HG03565 (cell line): ENCODE measurements at regions not wholly inside any gene's neighbourhood (a gene's known extent, or its start where the extent isn't known, plus 50 kb on each side); places are given as distances from the start of the nearest gene placed in this dataset.
"Not testable (repeated sequence)": the region's sequence is repeated elsewhere in the genome, so short reads cannot be mapped to it uniquely, and the experiment has no call there.

Source experiments
- ATAC-seq: cut with Tn5 transposase; IDR thresholded peaks from one replicate; pipeline ENCODE4 v1.9.1; 2021; ENCODE audit warnings: mild to moderate bottlenecking, moderate library complexity; ENCODE audit not compliant: unreplicated experiment

DNA sequence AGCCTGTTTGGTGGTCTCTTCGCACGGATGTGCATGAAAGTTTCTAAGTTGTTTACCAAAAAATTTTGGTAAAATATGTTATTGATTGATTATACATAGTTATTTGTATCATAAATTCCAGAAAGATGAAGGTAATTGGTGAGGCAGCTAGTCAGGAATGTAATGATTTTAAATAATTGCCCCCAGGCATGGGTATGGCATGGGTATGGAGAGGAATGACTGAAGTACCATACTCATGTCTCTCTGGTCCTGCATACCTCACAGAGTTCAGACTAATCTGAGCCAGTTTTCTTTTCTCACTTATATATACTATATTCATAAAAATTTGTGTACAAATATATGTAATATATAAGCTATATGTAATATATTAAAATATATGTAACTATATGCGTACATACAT, 329.0 kb upstream of the TECRL start:
- ATAC-seq: no peak

DNA sequence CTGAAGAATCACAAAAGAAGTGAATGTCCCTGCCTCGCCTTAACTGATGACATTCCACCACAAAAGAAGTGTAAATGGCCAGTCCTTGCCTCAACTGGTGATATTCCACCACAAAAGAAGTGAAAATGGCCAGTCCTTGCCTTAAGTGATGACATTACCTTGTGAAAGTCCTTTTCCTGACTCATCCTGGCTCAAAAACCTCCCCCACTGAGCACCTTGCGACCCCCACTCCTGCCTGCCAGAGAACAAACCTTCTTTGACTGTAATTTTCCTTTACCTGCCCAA, 328.5 kb upstream of the TECRL start:
- ATAC-seq: not testable (repeated sequence)

DNA sequence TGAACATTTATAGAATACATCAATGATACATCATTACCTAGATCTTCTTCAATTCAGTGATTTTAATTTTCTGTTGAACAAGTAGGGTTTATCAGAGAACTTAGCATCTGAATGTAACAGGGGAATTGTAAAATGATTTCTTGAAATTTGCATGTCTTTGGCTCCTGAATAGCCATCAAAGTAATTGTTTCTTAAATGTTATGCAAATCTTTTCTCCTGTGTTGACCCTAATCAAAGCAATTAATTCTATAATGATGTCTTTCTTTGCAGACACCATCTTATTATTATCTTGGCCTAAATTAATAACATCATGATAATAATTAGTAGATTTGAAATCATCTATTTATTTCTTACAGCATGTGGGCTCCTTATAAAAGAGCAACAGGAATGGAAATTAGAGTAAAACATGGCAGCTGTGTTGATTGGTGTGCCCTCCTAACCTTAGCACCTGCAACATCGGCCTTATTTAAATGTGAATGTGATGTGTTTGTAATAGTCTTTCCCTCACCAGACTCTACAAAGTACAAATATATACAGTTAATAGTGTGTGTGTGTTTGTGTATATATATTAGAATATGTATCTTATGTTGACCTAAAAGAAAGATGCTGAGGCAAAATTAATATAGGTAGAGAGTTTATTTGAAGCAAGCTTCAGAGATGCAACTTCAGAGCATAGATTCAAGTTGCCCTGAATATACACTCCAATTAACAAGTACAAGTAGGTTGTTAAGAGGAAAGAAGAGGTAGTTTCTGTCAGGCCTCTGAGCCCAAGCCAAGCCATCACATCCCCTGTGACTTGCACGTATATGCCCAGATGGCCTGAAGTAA, 328.0 kb upstream of the TECRL start:
- ATAC-seq: no peak

DNA sequence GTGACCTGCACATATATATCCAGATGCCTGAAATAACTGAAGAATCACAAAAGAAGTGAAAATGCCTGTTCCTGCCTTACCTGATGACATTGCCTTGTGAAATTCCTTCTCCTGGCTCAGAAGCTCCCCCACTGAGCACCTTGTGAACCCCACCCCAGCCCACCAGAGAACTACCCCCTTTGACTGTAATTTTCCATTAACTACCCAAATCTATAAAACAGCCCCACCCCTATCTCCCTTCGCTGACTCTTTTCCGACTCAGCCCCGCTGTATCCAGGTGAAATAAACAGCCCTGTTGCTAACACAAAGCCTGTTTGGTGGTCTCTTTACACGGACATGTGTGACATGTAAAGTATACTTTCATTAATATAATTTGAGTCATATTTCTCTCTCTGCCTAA, 320.3 kb upstream of the TECRL start:
- ATAC-seq: no peak

DNA sequence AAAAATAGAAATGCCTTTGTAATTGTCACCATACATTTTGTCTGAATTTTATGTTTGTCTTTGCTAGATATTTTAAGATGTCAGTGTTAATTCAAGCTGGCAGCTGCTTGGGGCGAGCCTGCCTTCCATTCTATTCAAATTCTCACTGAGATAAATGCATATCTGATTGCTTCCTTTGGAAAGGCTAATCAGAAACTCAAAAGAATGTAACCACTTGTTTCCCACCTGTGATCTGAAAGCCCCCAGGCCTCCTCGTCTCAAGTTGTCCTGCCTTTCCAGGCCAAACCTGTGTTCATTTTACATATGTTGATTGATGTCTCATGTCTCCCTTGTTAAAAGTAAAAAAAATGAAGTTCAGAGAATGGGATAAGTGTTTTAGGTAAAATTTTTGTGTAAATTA, 318.7 kb upstream of the TECRL start:
- ATAC-seq: no peak

DNA sequence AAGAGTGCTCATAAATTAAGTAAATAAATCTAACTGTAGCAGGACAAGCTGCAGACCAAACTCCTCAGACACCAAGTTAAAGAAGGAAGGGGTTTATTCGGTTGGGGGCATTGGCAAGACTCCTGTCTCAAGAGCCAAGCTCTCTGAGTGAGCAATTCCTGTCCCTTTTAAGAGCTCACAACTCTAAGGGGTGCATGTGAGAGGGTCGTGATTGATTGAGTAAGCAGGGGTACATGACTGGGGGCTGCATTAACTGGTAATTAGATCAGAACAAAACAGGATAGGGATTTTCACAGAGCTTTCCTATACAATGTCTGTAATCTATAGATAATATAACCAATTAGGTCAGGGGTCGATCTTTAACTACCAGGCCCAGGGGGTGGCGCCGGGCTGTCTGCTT, 318.1 kb upstream of the TECRL start:
- not testable (repeated sequence) for ATAC-seq

DNA sequence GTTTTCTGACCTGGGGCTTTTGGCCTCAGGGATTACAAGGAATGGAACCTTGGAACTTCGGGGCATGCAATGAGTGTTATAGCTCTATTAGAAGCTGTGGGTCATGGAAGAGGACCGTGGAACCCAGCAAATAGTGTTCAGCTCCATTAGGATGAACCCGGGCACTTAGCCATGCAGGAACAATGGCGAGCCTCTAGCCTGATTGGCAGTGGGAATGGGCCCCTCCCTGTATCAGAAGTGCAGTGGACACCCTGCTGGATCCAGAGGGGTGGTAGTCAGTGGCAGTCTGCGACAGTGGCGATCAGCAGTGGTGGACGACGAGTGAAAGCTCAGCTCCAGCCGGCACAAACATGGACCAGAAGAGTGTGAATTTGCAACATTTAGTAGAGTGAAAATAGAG, 315.4 kb upstream of the TECRL start:
- ATAC-seq: no peak

DNA sequence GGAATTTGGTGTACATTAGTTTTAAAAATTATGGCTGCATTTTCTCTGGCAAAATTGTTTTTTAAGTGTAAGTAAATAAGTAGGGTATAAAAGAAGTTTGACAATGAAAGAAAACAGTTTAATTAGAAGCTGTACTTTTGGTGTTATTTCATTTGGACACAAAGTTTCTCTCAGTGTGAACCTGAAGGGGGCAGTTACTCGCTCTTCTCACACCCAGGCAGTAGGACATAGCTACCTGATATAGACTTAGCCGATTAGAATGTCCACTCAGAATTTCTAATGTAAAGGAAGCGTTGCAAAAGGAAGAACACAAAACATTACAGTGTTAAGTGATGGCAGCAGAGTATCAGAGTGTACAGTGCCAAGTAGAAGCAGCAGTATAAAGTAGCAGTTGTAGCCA, 311.9 kb upstream of the TECRL start:
- no peak for ATAC-seq

DNA sequence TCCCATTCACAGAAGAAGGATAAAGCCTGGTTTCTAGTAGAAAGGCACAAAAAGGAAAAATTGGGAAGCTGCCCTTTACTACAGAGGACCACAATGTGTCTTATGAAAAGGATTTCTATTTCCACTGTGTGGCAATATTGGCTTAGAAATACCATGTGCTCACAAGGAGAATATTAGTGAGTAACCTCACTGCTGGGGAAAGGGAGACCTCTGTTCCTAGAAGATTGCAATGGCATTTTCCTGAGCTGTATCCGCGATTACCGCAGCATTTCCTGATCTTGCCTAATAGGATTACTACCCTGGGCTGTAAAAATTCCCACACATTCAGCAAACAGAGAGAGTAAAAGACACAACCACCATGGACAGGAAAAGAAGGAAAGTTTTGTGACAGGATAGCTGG, 308.8 kb upstream of the TECRL start:
- ATAC-seq: no peak

DNA sequence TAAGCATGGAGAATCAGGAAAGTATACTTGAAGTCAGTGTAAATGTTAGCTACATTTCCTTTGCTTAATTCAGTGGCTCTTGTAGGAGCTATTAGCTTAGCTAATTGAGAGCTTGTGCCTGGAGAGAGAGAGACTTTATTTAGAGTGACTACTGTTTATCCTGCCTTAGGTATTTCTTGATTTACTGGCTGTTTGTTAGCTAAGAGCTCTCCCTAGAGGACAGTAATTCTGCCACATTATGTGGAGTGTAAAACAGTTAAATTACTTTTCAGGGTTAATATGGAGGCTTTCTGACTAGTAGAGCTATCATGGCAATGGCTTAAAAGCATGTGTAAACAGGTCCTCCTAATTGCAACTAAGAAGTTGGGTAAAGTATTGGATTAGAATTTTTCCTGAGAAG, 306.5 kb upstream of the TECRL start:
- ATAC-seq: no peak

DNA sequence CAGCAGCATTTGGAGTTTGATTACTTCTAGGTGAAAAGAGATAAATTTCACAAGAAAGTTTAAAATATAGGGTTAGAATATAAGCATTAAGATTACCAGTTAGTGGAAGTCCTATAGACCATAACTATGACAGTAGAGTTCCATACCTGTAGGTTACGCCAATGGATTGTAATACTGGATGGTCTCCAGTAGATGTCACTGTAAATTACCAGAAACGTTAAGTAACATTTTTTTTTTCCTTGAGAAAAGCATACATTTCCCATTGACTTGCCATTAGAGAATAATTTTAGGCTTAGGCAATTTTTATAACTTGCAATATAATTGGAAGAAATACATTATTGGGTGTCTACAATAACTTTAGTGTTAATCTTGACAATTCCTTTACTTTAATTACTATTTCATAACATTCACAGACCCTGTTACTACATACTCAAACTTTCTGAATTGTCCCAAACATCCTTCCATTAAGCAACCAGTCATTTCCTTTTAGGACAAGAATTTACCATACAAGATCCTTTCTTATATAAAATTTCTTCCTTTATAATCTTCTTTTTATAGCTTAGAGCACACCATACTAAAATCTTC, 304.1 kb upstream of the TECRL start:
- ATAC-seq: peak; percentile 76

DNA sequence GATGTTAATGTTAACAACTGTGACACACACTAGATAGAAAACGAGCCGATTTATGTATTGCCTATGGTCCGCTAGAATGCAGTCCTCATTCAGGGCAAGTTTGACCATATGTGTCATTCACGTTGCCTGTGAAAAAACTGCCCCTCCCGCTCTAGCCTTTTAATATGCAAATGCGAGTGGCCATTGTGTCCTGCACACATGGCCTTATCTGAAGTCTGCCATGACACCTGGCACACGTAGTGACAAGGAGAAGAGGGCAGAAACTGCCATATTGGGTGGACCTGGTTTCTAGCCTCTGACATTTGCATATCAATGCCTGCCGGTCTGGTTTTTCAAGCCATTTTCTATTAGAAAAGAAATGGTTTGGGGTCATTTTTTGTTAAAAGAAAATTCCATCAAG, 303.3 kb upstream of the TECRL start:
- ATAC-seq: no peak

DNA sequence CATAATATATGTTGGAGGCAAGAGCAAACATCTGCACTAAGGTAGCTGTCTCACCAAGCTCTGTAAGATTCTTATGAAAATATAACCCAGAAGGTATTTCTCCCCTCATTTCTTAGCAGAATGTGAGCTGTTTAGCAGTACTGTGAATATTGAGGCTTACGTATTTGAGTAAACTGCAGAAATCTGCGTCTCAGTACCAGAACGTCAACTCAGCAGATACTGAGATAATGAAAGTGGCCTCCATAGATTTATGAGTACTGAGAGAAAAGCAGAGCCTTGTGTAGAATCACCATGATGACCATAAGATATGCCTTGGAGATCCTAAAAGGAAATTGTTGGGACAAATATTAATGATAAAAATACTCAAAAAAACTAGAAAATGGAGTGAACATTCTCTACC, 296.7 kb upstream of the TECRL start:
- ATAC-seq: no peak

DNA sequence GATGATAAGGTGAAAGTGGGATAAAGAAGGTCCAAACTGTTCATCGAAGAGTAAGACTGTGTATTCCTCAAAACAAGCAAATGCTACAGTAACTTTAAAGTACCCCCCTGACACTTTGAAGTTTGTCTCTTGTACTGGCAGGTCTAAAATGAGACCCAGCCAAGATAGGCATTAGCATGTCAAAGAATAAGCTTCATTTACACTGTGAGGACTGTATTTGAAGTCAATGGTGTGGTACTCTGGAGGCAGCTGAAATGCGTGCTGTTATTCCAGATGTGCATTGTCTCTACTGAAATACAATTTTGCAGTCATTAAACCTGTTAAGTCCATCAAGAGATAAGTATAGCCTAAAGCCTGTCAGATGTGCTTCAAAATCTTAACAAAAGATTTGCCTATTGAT, 288.9 kb upstream of the TECRL start:
- no peak for ATAC-seq

DNA sequence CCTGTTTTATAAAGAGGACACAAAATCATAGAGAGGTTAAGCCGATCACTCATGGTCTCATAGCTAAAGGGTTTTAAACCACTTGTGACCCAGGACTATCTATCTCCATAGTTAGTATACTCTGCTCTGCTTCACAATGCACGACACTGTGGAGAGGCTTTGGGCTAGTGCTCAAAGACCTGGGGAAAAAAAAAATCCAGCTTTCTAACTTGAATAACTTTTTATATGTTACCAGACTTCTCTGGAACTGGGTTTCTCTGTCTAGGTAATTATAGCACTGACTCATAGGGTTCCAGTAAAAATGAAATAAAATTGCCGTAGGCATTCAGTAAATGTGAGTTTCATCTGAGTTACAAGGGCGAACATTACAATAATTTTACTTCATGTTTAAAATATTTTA, 273.7 kb upstream of the TECRL start:
- no peak for ATAC-seq

DNA sequence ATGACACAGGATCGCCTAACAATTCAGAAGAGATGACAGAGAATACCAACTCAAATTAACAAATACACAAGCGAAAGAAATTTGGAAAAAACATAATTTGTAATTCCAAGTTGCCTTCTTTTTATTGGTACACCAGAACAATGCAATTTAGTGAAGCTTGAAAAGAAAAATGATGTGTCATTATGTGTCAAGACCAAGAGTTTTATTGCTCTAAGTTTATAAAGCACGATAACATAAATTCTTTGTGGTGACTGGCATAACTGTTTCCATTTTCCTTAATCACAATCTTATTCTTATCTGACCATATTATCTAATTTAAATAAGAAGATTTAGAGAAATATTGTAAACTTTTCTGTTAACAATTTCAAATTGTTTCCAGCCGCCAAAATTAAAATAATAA, 273.2 kb upstream of the TECRL start:
- ATAC-seq: no peak

DNA sequence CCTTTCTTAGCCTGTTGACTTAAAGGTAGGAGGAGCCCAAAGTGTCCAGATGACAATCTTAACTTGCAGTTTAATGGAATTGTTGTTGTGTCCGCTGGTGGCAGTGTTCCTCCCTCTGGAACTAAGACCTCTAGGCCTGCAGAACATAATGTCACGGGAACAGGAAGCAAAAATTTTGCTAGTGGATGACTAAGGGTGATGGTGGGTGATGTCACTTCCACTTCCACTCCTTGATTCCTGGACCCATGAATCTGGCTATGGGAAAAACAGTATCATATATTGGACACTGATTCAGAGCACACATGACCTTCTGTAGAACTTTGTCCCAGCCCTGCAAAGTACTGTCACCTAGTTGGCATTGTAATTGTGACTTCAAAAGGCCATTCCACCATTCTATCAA, 263.9 kb upstream of the TECRL start:
- not testable (repeated sequence) for ATAC-seq

DNA sequence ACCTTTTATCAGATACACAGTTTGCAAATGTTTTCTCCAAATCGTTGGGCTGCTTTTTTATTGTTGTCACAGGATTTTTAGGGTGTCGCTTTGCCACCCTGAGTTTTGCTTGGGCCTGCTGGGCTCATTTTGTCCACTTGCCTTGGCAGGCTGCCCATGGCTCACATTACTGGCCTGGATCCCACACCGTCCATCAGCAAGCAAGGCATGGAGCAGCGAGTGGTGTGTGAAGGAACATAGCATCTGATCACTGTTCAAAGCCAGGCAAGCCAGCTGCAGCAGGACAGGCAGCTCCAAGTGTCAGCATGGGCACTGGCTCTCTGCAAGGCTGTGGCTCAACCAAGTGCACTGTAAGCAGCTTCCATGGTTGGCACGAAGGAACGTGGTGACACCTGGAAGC, 261.4 kb upstream of the TECRL start:
- no peak for ATAC-seq

DNA sequence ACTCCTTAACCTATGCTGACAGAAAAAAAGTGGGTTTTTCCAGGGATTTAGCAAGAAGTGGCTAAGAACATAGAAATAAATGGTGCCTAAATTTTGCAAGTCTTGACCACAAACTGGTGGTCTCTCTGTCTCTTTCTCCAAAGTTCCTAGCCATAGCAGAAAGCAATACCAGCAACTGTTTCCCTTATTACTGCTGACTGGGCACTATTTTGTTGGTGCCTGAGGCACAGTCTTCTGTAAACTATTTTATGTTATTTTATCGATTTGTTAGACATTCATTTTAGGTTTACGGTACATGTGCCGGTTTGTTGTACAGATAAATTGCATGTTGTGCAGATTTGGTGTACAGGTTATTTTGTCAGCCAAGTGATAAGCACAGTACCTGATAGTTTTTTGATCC, 234.6 kb upstream of the TECRL start:
- ATAC-seq: no peak

DNA sequence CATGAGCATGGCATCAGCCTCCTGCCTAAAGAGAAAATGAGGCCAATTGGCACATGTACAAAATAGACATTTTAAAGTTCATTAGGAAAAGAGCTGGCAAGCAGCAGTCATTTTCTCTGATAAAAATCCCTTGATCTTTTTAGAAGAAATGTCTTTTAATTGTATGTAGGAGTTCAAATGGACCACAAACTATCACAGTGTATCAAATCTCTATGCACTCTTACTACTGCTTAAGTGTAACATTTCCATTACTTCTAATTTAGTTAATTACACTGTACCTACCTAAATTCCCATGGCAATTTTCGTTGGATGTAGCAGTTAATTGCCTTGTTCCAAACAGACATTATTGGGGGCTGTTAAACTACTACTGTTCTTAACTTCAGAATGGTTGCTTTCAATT, 233.7 kb upstream of the TECRL start:
- ATAC-seq: no peak

DNA sequence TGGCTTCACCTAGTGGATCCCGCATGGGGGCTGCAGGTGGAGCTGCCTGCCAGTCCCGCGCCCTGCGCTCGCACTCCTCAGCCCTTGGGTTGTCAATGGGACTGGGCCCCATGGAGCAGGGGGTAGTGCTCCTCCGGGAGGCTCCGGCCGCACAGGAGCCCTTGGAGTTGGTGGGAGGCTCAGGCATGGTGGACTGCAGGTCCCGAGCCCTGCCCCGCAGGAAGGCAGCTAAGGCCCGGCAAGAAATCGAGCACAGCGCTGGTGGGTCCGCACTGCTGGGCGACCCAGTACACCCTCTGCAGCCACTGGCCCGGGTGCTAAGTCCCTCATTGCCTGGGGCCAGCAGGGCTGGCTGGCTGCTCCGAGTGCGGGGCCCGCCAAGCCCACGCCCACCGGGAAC, 231.2 kb upstream of the TECRL start:
- not testable (repeated sequence) for ATAC-seq

DNA sequence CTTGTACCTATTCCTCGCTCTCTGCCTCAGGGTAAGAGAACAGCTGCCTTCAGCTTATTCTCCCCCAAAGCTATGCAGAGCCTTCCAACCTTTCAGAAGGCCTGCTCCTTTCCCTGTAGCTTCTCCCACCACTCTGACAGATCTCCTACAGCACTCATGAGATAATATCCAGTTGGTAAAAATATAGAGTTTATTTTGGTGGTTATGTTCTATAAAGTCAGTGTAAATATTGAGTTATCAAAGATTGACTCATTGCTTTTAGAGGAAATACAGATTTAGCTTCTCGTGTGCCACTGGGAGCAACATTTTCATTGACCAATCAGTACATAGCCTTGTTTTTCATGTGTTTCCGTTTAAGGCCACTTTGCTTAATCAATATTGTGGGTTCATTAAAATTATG, 216.2 kb upstream of the TECRL start:
- ATAC-seq: no peak

DNA sequence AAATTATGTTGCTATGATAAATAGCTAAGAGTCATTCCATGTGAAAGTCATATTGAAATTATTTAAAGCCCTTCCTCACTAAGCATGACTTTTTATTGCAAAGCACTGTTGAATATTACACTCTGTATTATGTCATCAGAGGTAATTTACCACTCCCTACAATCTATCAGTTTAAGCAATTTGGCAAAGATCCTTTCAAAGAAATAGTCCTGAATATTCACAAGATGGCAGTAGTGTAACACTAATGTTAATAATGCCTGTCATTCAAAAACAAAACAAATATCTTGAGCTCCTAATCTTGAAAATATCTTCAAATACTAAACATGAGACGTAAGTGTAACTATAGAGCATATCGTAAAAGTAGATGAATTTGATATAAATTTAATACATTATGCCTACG, 208.6 kb upstream of the TECRL start:
- no peak for ATAC-seq
